ENCODE measurements at regions not wholly inside any gene's neighbourhood (a gene's known extent, or its start where the extent isn't known, plus 50 kb on each side); places are given as distances from the start of the nearest gene placed in this dataset.
A peak's percentile ranks its signal among the peaks of the same experiment; 100 is the strongest.

DNA sequence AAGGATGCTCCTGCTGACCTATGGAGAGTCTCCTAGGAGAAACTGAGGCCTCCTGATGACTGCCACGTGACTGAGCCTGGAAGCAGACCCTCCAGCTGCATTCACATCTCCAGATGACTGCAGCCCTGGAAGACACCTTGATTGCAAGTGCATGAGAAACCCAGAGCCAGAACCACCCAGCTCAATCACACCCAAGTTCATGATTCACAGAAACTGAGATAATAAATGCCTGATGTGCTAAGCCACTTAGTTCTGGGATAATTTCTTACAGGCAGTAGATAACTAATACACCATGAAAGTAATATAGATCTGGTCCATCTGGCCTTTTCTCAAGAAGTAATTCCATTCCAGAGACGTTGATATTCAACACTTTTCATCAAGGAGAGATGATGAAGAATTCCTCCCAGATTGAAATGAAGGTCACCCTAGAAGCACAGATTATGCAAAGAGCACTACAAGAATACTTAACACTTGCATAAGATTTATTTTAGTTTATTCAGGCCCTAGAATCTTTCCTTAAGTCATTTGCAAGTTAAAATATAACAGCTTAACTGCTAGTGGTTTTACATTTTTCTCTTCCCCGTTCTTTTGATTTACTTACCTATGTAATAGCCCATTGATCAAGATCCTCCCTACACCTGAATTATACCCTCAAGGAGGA, 208.2 kb upstream of the INHBA start:
- DNase-seq (ENCODE audit: low read depth): no peak

DNA sequence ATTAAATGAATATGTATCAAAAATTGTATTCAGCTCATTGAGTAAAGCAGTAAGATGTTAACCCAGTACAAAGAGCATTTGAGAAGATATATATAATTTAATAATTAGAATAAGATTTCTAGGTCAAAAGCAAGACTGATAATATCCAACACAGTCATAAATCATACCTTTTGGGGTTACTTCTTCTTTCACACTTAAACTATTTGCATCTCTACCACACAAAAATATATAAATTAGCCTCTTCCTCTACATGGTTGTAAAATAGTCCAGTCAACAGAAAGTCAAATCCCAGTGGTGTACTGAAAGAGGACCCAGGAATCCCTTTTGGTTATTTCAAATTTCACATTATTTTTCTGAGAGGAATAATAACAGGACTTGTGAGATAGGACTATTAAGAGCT, 204.6 kb upstream of the INHBA start:
- no peak for DNase-seq (ENCODE audit: low read depth)

DNA sequence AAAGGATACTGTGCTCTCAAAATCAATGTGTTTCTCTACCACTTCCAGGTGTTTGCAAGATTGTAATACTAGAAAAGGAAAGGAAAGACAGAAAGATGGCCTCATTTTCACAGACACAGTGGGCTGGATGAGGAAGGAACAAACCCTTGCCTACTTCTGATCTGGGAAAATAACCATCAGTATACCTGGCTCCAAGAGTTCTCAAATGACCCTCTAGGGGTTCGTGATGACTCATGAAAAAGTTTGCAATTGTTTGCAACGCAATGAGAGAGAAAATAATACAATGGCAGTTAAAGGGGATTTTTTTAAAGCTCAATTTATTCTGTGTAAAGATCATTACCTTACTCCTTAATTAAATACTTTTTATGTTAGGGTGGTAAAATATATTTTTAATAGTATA, 197.6 kb upstream of the INHBA start:
- DNase-seq (ENCODE audit: low read depth): no peak

DNA sequence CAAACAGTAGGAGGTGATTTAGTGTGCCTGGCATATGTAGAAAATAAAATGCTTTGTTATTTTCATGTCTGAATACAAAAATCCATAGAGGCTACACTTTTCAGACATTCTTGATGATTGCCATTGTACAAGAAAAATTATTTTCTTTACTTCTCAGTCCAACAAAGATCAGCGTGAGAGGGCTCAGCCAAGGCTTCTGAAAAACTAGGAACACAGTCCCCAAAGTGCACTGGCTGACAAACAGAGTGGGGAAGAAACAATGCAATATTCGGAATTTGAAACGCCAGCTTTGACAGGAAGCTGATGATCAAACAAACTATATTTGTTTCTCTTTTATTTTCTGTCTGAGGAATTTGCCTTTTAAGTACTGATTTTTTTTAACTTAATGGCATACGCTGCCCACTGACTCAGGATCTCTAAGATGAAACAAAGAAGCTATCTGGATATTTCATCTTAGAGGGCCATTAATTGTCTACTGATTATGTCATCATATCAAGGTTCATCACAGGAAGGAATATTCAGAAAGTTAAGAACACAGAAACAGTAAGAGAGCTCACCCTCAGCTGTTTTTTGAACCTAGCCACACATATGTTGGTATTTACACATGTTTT, 197.0 kb upstream of the INHBA start:
- DNase-seq (ENCODE audit: low read depth): no peak

DNA sequence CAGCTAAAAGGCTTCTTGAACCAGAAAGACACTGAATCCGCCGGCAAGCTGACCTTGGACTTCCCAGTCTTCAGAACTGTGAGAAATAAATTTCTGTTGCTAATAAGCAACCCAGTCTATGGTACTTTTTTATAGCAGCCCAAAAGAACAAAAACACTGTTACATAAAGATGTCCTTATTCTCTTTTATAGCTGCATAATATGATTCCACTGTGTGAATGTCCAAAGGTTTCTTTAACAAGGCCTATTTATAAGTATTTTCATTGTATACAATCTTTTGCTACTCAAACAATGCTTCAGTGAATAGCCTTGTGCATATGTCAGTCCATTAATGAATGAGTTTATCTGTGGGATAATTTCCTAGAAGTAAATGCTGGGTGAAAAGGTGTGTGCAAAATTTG, 190.8 kb upstream of the INHBA start:
- DNase-seq (ENCODE audit: low read depth): no peak

DNA sequence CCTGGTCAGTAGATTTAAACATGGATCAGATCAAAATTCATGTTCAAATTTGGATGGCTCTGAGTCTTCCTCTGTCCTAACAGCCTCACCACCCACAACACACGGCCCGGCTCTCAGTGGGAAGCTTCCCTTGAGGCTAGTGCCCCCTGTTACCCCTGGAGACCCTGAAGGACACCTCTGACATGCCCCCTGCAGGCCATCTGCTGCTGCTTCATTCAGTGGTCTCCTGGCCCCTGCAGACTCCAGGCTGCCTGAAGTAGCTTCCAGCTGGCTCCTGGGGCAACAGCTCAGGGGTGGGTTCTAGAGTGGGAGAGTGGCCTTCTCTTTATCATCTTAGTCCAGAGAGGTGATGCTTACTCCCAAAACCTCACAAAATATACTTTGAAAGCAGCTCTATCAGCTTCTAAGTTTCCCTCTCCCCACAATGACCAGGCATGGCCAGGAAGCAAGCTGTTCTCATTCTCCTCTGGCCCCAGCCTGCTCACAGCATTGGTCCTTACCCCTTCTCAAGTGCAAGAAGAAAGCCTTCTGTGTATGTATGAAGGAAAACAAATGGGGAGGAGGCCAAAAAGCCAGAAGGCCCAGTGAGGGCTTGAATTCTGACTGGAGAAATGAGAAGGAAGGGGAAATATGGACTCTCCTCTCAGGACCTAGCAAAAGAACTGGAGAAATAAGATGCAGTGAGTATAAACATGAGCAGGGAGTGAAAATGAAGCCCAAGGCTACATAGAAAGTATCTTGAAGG, 189.6 kb upstream of the INHBA start:
- no peak for DNase-seq (ENCODE audit: low read depth)

DNA sequence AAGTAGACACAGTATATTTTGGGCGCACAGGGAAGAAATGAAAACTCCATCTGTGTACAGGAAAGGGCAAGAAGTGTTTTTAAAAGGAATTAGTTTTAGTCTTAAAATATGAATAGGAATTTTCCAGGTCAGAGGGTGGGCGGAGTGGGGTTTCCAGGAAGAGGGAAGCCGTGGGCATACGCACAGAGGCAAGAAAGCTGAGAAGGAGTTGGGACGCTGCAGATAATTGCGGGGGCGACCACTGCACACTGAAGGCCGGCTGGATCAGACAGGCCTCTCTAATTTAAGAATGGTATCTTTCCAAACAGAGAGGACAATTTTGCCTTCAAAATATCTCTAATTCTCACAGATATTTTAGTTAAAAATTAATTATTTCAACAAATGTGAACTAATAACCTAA, 189.1 kb upstream of the INHBA start:
- DNase-seq (ENCODE audit: low read depth): no peak

DNA sequence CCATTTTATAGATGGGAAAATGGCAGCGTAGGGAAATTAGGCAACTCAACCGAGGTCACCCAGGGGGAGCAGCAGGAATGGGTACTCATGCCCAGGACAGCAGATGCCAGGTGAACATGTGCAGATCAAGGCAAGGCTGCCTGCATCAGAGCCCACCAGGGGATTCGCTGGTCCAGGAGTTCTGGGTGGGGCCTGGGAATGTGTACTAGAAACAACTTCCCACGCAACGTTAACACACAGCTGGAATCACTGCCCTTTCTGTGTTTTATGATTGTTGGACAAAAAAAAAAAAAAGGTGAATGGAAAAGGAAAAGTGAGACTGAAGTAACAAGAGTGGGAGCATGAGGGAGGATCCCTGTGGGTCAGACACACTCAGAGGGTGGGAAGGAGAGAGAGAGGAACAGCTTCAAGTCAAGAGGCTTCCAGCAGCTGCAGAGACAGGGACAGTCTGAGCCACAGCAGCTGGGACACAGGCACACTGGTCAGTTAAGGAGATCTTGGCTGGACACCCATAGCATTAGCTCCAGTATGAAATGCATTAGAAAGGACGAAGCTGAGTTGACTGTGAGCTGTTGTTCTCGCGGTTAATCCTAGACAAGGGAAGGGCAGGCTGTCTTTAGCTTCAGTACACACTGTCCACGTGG, 187.9 kb upstream of the INHBA start:
- no peak for DNase-seq (ENCODE audit: low read depth)

DNA sequence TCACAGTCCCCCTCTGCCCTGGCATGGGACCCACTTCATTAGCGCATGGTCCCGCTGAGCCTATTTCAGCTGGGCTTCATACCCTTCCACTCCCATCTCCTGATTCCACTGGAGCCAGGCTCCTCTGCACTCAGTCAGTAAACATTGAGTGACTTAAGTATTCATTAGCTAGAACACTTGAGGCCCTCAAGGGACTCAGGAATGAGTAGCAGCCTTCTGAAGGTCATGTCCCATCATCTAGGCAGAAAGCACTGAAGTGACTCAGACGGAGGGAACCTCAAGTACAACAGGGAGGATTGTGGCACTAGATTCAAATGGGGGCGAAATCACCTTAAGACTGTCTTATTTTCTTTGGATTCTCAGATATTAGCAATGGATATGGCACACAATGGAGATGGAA, 186.6 kb upstream of the INHBA start:
- DNase-seq (ENCODE audit: low read depth): no peak

DNA sequence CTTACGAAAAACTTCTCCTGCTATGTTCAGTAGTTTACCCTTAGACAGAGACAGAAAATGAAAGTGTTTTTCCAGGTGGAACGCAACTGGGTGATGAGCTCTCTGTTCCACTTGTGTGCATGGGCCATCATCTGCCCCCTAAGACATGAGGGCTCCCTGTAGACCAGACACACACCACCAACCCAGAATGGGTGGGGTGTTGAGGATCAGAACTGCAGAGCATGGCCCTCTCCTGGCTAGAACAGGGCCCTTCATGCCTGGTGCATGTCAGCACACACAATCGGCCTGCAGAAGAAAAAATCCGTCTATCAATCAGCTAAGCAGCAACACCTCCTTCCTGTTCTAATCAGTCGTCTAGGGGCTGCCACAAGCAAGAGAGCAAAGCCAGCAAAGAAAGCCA, 186.2 kb upstream of the INHBA start:
- no peak for DNase-seq (ENCODE audit: low read depth)

DNA sequence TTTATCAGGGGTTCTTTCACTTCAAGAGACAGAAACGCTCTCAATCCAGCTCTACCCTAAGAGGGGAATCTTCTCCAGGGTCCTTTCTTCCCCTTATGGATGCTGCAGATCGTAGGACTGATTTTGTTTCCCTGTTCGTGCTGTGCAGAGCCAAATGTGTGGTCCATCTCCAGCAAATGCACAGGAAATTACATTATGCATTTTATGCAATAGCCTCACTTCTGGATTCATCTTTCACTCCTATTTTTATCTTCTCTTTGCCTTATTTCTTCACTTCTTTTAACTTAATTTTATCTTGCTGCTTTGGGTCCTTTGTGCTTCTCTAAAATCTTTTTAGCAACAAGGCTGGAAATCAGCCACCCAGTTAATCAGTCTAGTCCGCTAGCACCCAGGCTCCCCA, 184.5 kb upstream of the INHBA start:
- DNase-seq (ENCODE audit: low read depth): no peak

DNA sequence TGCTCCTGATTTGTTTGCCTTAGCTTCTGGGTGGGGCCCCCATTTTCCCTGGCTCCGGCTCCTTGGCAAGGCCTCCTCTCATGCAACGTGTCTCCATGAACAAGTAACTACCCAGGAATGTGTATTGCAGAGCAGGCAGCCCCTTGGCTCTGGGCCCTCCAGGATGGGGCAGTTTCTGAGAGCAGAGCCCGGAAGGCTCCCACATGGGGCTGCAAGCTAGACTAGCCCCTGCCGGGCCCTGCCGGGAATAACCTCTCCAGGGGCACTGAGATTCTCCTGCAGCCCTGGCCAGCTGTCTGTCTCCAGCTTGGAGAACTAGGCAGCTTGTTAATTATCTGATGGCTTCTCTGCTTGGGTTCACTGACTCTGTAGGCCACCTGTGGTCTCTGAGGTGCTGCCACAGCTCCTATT, 184.0 kb upstream of the INHBA start:
- no peak for DNase-seq (ENCODE audit: low read depth)

DNA sequence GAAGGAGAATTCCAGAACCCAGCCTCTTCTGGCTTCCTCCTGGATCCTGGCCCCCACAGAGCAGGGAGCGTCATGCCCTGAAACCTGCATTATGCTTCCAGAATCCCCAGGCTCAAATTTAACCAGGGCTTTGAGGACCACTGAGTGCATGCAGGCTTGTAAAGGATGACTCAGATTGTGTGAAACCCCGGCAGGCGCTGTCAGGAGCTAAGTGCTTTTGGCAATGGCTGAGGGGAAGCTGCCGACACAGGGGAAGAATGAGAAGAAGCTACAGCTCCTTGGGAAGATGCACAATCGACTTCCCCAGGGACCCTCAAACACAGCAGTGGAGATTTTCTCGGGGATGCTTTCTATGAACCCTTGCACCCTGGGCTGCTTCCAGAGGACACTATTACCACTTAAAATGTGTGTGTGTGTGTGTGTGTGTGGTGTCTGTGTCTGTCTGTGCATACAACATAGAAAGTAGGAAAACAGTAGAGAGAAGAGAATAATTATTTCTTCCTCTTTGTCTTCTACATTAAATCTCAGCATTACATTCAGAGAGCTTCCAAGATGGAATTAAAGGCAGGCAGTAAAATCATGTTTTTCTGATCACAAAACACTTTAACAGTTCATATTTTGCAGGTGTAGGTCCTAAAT, 183.5 kb upstream of the INHBA start:
- no peak for DNase-seq (ENCODE audit: low read depth)

DNA sequence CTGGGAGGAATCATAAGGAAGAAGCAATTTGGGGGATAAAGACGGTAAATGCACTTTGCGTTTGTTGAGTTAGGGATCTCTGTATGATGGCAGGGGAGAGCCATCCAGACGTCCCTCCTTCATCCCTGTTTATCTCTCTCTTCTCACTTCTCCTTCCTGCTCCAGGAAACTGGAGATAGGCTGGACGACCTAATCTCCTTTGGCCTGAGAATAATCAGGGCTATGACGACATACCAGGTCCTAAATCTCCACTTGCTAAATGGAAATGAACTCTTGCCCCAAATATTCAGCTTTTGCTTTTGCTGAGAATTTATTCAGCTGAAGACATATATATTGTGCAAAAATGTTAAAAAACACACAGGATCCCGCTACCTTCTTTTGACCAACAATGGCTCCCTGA, 182.9 kb upstream of the INHBA start:
- DNase-seq (ENCODE audit: low read depth): no peak

DNA sequence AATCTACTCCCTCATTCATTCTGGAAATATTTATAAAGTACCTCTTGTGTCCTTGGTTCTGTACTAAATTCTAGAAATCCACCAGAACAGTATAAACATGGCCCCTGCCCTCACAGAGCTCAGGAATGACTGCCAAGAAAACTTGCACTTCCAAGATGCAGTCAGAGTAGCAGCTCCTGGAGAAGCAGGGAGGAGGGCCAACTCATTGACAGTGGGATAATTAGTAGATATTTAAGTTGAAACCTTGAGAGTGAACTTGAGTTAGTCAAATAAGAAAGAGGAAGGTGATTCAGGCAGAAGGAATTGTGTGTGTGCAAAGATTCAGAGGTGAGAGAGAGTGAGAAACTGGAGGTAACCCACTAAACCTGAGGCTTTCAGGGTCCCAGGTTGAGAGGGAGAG, 182.2 kb upstream of the INHBA start:
- no peak for DNase-seq (ENCODE audit: low read depth)

DNA sequence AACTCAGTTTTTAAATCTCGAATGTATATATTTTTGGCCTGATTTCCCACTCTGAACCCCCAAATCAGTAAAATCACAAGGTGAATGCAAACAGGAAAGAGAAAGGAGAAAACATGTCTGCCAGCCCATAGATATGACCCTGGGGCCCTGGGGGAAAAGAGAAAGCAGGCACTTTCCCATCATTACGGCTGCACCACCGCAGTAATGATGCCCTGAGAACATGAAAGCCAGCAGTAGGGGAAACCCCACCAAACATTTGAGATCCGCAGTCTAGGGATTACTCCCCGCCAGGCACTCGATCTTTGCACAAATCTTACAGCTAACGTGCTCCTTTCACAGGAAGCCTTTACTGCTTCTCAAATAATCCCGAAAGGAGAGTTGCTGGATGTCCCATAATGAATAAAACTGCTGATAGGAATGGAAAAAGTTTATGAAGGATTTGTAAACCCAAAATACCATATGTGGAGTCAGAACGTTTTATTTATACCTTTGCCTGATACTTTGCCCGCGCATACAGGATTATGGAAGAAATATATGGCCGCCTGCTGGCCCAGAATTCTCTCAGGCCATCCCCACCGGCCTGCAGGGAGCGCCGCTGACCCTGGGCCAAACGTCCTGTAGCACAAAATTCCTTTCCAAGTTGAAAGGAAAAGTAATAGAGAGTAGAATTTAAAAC, 180.0 kb upstream of the INHBA start:
- no peak for DNase-seq (ENCODE audit: low read depth)

DNA sequence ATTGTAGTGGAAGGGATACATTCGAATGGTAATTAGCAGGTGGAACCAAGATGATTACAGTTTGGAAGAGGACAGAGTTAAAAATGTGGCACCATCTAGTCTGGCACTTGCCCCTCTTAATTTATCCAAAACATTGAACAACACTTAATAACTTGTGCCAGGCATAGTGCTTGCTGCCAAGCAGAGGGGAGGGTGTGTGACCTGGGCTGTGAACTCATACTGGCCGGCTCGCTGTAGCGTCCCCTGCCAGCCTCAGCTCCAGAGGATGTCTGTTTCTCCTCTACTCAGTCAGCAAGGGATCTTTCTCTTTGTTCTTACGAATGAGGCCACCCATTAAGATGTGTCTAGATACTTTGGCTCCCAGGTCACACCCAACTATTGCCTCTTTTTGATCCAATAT, 179.4 kb upstream of the INHBA start:
- DNase-seq (ENCODE audit: low read depth): no peak

DNA sequence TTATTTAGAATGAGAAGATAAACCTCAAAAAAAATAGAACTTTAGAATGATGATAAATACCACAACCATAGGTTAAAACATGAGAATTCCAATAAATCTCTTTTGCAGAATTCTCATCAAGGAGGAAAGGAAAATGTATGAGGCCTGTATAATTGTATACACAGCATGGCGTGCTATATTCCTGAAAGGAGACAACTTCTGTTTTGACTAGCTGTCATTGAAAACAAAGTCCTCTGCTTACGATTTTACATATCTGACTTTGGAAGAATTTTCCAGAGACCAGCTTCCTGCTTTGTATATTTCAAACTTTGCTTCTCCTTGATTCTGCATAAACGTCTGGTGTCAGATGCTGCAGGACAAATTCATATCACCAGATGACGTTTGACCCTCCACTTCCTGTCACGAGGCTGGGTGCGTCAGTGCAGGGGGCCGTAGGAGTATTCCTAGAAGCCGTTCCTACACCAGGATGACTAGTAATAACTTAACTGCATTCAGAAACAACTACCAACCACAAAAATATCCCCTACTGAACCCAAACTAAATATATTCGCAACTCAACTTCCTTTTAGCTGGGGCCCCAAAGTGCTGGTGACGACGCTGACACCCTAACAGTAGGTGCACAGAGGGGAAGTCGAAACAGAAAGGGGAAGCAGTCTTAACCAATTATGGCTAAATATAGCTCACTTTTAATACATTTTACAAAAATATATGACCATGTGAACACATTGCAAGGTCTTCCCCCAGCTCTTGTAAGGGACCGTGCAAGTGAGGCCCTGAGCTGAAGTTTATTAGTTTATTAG, 178.6 kb upstream of the INHBA start:
- DNase-seq (ENCODE audit: low read depth): peak; percentile 59

DNA sequence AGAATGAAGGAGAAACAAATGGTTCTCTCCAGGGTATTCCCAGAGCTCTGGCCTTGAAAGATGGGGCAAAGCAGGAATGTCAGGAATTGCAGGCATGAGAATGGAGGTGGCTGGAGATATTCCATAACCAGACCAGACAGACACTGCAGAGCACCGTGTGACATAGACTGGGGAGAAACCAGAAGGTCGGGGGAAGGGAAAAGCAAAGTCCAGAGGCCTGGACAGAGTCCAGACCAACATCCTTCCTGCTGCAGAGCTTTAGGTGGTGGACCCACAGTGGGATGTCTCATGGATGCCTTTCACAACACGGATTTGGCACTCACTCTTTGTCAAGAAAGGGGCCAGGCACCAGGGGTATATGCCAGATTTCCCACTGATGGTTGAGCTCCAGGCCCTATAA, 177.2 kb upstream of the INHBA start:
- DNase-seq (ENCODE audit: low read depth): no peak

DNA sequence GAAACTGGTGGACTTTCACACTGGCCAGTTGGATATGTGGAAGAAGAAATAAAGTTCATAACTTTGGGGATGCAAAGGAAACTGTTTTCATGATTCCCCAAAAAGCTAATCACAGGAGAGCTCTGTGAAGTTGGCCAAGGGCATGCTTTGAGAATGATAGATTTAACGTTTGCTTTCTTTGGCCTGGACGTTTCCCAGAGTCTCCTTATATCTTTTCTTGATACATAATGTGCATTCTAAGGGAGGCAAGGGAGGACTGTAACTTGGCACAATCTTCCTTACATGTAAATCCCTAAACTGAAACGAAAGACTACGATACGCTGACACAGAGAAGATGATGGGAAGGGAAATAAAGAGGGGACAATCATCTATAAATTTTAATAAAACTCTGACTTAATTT, 176.5 kb upstream of the INHBA start:
- no peak for DNase-seq (ENCODE audit: low read depth)
